HUES6 (cell line): ENCODE measurements at regions not wholly inside any gene's neighbourhood (a gene's known extent, or its start where the extent isn't known, plus 50 kb on each side); places are given as distances from the start of the nearest gene placed in this dataset.

Experiments
- H3K27ac ChIP-seq: 2 replicates; pipeline ENCODE4 v1.7.0; 2013; ENCODE audit warnings: low read depth, mild to moderate bottlenecking, low read length, inconsistent platforms
- H3K27me3 ChIP-seq: 2 replicates; pipeline ENCODE4 v1.6.1; 2013; ENCODE audit warnings: low read length; ENCODE audit not compliant: control insufficient read depth, insufficient read depth
- H3K36me3 ChIP-seq: 2 replicates; pipeline ENCODE4 v1.6.1; 2013; ENCODE audit warnings: low read length; ENCODE audit not compliant: control insufficient read depth, insufficient read depth
- H3K4me1 ChIP-seq: 2 replicates; pipeline ENCODE4 v1.6.1; 2013; ENCODE audit warnings: low read length; ENCODE audit not compliant: control insufficient read depth, insufficient read depth
- H3K4me3 ChIP-seq: 2 replicates; pipeline ENCODE4 v1.5.1; 2013; ENCODE audit warnings: low read depth, low read length
- H3K9ac ChIP-seq: one replicate; pipeline ENCODE4 v1.6.1; 2013; ENCODE audit warnings: mild to moderate bottlenecking, low read length
- H3K9me3 ChIP-seq: 2 replicates; pipeline ENCODE4 v1.6.1; 2013; ENCODE audit warnings: low read depth, low read length; ENCODE audit not compliant: control insufficient read depth, insufficient read depth

DNA sequence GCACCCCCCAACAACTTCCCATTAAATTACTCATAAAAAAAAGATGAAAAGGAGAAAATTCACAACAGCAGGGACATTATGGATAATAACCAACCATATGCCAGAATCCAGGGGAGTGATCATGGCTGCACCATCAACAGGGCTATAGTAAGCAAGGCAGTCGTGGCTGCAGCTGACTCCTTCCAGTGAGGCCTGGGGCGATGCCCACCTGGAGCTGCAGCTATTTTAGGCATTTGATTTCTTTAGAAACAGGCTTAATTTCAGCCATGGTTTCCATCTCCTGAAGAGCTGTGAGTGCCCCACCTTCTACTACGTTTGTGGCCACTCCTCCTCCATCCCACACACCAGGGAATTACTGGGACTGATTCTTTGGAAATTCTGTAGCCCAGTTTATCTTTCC lies 84.0 kb downstream of the MINAR1 start:
- Histone ChIP-seq H3K9ac (no peak overlapping the region), H3K36me3 (no peaks in the 10 kb centered on the region), H3K4me1 (no peaks in the 10 kb centered on the region; the same call in 1 of the 2 replicates), H3K27ac (no peak overlapping the region), H3K27me3 (no peaks in the 10 kb centered on the region), H3K9me3 (0 out of 2 replicates have a peak, but pooled peaks cover 3% of the 10 kb centered on the region), H3K4me3 (no peak overlapping the region)

GRCh38 chr15:79516646-79517045 lies 84.5 kb downstream of the MINAR1 start:
- Histone ChIP-seq H3K9me3 (0 out of 2 replicates have a peak, but pooled peaks cover 3% of the 10 kb centered on the region), H3K4me1 (no peaks in the 10 kb centered on the region; the same call in 1 of the 2 replicates), H3K36me3 (no peaks in the 10 kb centered on the region), H3K27ac (no peak overlapping the region), H3K9ac (no peak overlapping the region), H3K27me3 (no peaks in the 10 kb centered on the region), H3K4me3 (no peak overlapping the region)

DNA sequence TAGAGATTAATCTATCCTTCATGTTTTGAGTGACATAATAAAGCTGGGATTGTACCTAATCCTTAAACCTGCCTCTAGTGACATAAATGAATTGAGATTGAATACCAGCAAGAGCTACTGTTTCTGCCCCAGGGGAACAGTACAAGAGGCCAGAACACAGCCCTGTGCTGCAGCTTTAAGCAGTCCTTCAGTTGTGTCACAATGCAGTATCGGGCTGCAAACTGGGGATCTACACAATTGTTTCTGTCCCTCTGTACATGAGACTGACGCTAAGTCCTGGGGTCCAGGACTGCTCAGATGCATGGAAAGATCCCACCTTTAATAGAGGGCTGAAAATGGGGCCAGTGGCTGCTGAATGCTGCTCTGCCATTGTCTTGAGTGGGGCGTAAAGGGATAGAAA lies 87.5 kb downstream of the MINAR1 start:
- H3K4me3 ChIP-seq = no peak overlapping the region
- H3K4me1 ChIP-seq = no peaks in the 10 kb centered on the region; the same call in 1 of the 2 replicates
- H3K36me3 ChIP-seq = no peaks in the 10 kb centered on the region
- H3K27ac ChIP-seq = no peak overlapping the region
- no peak overlapping the region for H3K9ac ChIP-seq
- no peaks in the 10 kb centered on the region for H3K9me3 ChIP-seq
- no peaks in the 10 kb centered on the region for H3K27me3 ChIP-seq

- Histone ChIP-seq H3K9me3 (no peaks in the 10 kb centered on the region), H3K36me3 (no peaks in the 10 kb centered on the region), H3K9ac (no peak overlapping the region), H3K27ac (no peak overlapping the region), H3K4me3 (no peak overlapping the region), H3K4me1 (no peaks in the 10 kb centered on the region; the same call in 1 of the 2 replicates), H3K27me3 (no peaks in the 10 kb centered on the region)
Measured at GRCh38 chr15:79520654-79521053, 88.5 kb downstream of the MINAR1 start.

GRCh38 chr15:79522656-79523055 lies 90.5 kb downstream of the MINAR1 start:
- H3K36me3 ChIP-seq = no peaks in the 10 kb centered on the region
- no peaks in the 10 kb centered on the region; the same call in 1 of the 2 replicates for H3K4me1 ChIP-seq
- no peak overlapping the region for H3K9ac ChIP-seq
- H3K4me3 ChIP-seq = no peak overlapping the region
- no peaks in the 10 kb centered on the region for H3K27me3 ChIP-seq
- H3K27ac ChIP-seq = no peak overlapping the region
- no peaks in the 10 kb centered on the region for H3K9me3 ChIP-seq

DNA sequence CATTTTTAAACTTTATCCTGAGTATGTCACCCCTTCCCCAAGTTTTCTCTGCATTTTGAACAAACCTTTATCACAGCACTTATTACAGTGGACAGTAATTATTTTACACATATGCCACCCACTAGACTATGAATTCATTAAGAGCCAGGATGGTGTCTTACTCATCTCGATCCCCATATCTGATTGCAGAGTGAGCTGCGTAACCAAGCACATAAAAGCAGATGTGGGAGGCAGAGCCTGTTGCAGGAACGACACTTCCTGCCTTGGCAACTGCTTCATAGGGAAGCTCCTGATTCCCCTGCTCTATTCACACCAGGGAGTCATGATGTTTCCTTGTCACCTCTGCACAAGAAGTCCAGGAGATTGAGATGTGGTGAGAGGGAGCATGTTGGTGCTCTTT lies 91.1 kb downstream of the MINAR1 start:
- Histone ChIP-seq H3K27me3 (no peaks in the 10 kb centered on the region), H3K4me1 (no peaks in the 10 kb centered on the region; the same call in 1 of the 2 replicates), H3K4me3 (no peak overlapping the region), H3K9me3 (no peaks in the 10 kb centered on the region), H3K36me3 (no peaks in the 10 kb centered on the region), H3K9ac (no peak overlapping the region), H3K27ac (no peak overlapping the region)

GRCh38 chr15:79524531-79524930 lies 92.4 kb downstream of the MINAR1 start:
- no peaks in the 10 kb centered on the region for H3K27me3 ChIP-seq
- H3K9me3 ChIP-seq = no peaks in the 10 kb centered on the region
- no peak overlapping the region for H3K27ac ChIP-seq
- no peaks in the 10 kb centered on the region; the same call in 1 of the 2 replicates for H3K4me1 ChIP-seq
- no peak overlapping the region for H3K9ac ChIP-seq
- no peak overlapping the region for H3K4me3 ChIP-seq
- no peaks in the 10 kb centered on the region for H3K36me3 ChIP-seq

DNA sequence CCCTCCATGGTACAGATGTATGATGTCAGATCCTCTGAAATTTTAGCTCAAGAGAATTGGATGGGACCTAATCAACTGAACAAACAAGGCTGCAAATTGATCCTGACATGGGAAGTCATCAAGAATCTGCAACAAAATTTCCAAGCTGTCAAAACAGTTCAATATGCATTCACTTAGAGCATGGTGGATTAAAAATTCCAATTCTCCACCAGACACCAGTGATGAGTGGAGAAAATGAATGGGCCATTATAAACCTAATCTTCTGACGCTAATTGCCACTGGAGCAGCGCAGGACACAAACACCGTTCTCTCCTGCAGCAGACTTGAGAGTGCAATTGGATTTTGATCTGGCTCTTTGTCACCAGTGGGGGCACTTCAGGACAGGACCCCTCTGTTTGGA lies 94.2 kb downstream of the MINAR1 start:
- Histone ChIP-seq H3K27me3 (no peaks in the 10 kb centered on the region), H3K4me1 (no peaks in the 10 kb centered on the region; the same call in 1 of the 2 replicates), H3K9ac (no peak overlapping the region), H3K9me3 (no peaks in the 10 kb centered on the region), H3K27ac (no peak overlapping the region), H3K4me3 (no peak overlapping the region), H3K36me3 (no peaks in the 10 kb centered on the region)

DNA sequence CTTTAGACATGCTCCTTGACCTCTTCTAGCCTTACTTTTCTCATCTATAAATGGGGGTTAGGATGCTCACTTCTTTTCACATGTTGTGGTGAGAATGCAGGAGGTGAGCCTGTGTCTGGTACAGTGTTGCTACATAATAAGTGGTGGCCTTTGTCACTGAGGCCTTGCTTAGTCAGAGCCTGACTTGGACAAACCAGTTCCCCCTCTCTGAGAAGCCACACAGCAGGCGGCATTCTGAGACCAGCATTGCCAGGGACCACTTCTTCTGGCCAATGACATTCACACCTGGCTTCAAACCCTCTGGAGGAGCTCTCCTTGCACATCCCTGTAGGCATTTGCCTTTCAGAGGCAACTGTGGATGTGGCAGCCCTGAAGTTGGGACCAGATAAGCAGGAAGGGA lies 95.7 kb downstream of the MINAR1 start:
- H3K9me3 ChIP-seq = no peaks in the 10 kb centered on the region
- H3K9ac ChIP-seq = no peak overlapping the region
- H3K36me3 ChIP-seq = no peaks in the 10 kb centered on the region
- H3K27ac ChIP-seq = no peak overlapping the region
- no peaks in the 10 kb centered on the region; the same call in 1 of the 2 replicates for H3K4me1 ChIP-seq
- H3K27me3 ChIP-seq = no peaks in the 10 kb centered on the region
- no peak overlapping the region for H3K4me3 ChIP-seq

DNA sequence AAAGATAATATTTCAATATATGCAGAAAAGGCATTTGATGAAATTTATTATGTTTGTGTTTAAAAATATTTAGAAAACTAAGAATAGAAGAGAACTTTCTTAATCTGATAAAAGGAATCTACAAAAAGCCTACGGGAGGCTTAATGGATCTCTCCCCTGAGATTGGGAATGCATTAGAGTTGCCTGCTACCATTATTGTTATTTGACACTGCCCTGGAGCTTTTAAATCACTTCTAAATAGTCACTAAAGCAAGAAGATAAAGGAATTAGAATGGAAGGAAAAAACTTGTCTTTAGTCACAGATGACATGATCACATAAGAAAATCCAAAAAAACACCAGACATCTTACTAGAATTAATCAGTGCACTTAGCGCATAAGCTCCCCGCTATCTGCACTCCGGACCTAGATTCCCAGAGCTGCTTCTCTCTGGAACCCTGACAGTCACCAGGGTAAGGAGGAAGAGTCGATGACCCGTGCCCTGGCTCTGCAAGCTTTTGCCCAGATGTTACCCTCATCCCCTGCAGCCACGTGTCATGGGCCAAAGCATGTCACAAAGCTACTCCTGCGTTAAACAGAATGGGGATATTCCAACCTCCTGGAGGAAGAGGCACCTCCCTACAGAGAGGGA lies 97.1 kb downstream of the MINAR1 start:
- Histone ChIP-seq H3K4me1 (no peaks in the 10 kb centered on the region; the same call in 1 of the 2 replicates), H3K27me3 (no peaks in the 10 kb centered on the region), H3K4me3 (no peak overlapping the region), H3K36me3 (no peaks in the 10 kb centered on the region), H3K9ac (no peak overlapping the region), H3K27ac (no peak overlapping the region), H3K9me3 (no peaks in the 10 kb centered on the region)

GRCh38 chr15:79535536-79535935 lies 103.4 kb downstream of the MINAR1 start:
- Histone ChIP-seq H3K4me3 (no peak overlapping the region), H3K9me3 (no peaks in the 10 kb centered on the region), H3K4me1 (no peaks in the 10 kb centered on the region), H3K27me3 (no peaks in the 10 kb centered on the region), H3K27ac (no peak overlapping the region), H3K36me3 (no peaks in the 10 kb centered on the region), H3K9ac (no peak overlapping the region)
